ENCODE measurements at regions not wholly inside any gene's neighbourhood (a gene's known extent, or its start where the extent isn't known, plus 50 kb on each side); places are given as distances from the start of the nearest gene placed in this dataset.

DNA sequence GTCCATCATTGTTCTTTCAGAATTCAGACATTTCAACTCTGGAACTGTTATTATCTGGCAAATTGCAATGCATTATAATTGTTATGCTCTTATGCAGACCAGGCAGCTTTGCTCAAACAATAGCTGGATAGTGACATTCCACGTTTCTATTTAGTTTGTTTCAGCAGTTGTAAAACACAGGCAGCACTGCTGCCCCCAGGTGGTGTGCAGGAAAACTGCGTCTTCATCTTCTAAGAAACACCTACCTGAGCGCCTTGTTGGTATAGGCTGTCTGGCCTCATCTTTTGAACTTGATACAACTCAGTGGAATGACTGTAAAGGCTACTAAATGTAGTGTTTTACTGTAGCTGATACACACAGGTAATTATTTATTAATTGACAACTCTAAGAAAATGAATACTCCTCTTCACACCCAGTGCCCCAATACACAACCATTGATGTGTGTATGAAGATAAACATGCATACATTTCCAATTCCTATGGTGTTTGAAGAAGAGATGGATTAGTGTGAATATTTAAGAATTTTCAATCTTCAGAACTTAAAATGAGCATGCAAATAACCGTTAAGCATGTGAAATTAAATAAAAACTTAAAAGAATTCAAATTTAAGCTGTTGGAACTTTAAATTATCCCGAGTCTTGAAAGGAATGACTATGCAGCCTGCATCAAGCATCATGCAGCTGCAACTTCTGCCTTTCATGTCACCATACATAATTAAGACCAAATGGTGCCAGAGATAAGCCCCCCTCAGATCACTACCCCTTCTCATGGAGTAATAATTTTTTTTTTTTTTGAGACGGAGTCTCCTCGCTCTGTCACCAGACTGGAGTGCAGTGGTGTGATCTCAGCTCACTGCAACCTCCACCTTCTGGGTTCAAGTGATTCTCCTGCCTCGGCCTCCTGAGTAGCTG, 85.6 kb downstream of the CD8B2 start:
- DNase-seq (ENCODE audit: low spot score), result peak; percentile 28

- DNase-seq (ENCODE audit: low spot score), result no peak
Observed at GRCh38 chr2:106573773-106574172, 86.6 kb downstream of the CD8B2 start.

GRCh38 chr2:106575955-106576354, 88.8 kb downstream of the CD8B2 start:
- peak; percentile 48 for DNase-seq (ENCODE audit: low spot score)

GRCh38 chr2:106577255-106577651, 90.1 kb downstream of the CD8B2 start:
- no peak for DNase-seq (ENCODE audit: low spot score)

- DNase-seq (ENCODE audit: low spot score), result no peak
Observed at GRCh38 chr2:106579750-106580197, 92.6 kb downstream of the CD8B2 start.

DNA sequence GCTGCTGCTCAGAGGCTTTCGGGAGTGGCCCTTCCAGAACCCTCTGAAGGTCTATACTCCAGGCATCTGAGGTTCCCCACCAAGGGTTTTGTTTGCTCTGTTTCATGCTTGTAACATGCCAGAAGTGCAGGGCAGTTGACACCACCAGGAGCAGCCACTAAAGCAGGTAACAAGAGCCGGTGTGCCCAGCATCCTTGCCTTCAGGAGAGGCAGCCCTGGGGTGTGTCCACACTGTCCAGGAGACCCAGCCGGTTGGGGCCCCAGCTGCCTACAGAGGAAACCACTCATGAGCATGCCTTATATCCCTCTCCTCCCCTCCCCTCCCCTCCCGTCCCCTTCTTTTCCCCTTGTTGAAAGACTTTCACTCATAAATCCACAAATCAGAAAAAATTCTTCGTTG, 93.1 kb downstream of the CD8B2 start:
- DNase-seq (ENCODE audit: low spot score), result no peak

GRCh38 chr2:106581328-106581727, 94.2 kb downstream of the CD8B2 start:
- DNase-seq (ENCODE audit: low spot score), result no peak

- DNase-seq (ENCODE audit: low spot score), result no peak
Observed at GRCh38 chr2:106581755-106582147, 94.6 kb downstream of the CD8B2 start.

DNA sequence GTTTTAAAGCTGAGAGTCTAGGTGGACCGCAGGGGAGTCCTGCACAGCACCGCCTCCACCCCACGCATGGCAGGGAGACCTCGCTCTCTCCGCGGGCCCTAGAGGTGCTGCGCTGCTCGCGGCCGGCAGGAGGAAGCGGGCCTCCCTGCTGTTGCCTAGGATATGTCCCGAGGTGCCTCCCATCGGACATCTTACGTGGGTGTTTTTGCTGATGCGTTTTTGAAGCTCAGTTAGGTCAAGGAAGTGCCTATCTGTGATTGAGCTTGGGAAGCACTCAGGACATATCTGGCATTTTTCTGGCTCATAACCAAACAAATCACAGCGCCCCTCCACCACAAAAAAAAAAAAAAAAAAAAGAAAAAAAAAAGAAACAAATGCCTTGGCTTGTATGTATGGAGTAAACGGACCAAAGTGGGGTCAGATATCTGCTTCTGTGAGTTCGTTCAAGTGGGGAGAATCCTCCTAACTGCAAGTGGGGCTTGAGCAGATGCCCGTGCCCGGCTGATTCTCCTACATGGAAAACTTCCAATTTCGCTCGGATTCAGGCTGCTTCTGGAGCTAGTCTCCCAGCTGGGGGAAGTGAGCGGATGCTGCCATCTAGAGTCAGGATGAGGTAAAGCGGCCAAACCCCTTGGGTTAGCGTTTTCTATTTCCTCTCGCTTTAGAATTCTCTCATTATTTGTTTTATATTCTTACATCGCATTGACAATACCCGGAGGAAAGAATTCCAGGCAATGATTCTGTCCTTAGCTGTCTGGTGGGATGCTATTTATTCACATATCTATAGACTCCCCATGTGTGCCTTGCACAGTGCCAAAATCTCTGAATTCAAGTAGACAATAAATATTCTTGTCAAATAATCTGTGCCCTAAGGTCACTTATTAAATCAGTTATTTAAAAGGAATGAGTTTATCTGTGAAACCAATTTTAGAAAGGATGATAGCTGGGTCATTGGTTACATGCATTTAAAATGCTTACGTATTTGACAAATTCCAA, 95.3 kb downstream of the CD8B2 start:
- peak; percentile 90 for DNase-seq (ENCODE audit: low spot score)

DNA sequence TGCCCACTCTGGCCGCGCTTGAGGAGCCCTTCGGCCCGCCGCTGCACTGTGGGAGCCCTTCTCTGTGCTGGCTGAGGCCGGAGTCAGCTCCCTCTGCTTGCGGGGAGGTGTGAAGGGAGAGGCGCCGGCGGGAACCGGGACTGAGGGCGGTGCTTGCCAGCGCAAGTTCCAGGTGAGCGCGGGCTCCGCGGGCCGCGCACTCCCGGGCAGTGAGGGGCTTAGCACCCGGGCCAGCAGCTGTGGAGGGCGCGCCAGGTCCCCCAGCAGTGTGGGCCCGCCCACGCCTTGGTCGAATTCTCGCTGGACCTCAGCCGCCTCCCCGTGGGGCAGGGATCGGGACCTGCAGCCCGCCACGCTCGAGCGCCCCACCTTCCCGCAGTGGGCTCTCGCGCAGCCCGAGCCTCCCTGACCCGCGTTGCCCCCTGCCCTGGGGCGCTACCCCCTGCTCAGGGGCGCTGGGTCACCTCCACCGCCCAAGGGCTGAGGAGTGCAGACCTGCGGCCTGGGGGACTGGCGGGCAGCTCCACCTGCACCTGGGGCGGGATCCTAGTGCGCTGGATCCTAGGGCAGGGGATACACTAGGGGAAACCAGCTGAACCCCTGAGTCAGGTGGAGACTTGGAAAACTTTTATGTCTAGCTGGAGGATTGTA, 97.3 kb downstream of the CD8B2 start:
- no peak for DNase-seq (ENCODE audit: low spot score)

DNA sequence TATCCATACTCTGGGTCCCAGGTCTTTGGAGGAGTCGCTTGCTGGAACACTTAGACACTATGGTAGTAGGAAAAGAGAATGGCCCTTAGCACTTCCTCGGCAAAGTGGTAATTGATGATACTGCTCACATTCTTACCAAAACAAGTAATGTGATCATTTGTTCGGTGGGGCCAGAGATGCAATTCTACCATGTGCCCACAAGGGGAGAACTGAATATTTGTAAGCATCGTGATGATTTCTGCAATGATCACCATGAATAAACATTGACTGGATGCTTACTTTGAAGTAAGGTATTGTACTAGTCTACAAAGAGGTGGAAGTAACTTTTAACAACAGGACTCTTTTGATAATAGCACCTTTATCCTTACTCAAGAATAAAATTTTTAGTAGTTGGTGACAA, 109.7 kb downstream of the CD8B2 start:
- no peak for DNase-seq (ENCODE audit: low spot score)

GRCh38 chr2:106599540-106599939, 112.4 kb downstream of the CD8B2 start:
- no peak for DNase-seq (ENCODE audit: low spot score)

- no peak for DNase-seq (ENCODE audit: low spot score)
Observed at GRCh38 chr2:106602042-106602441, 114.9 kb downstream of the CD8B2 start.

DNA sequence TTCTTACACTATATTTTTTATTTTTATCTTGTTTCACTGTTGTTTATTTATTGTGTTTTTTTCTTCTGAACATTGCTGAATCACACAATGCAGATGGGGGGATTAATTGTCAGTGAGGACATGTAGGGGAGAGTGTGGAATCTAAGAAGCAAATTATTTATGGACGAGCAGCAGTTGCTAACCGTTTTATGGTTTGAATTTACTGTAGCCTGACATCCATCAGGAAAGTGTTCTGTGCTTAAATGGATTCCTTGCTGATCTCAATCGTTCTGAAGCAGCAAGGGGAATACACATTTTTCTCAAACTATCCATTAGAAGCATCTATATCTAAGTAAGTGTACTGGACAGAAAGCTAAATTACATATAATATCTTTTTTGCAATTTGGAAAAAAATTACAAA, 119.5 kb downstream of the CD8B2 start:
- no peak for DNase-seq (ENCODE audit: low spot score)

- DNase-seq (ENCODE audit: low spot score), result no peak
Observed at GRCh38 chr2:106607371-106607770, 120.2 kb downstream of the CD8B2 start.

GRCh38 chr2:106609780-106610179, 122.6 kb downstream of the CD8B2 start:
- no peak for DNase-seq (ENCODE audit: low spot score)

- no peak for DNase-seq (ENCODE audit: low spot score)
Observed at GRCh38 chr2:106614511-106615291, 127.5 kb downstream of the CD8B2 start.

DNA sequence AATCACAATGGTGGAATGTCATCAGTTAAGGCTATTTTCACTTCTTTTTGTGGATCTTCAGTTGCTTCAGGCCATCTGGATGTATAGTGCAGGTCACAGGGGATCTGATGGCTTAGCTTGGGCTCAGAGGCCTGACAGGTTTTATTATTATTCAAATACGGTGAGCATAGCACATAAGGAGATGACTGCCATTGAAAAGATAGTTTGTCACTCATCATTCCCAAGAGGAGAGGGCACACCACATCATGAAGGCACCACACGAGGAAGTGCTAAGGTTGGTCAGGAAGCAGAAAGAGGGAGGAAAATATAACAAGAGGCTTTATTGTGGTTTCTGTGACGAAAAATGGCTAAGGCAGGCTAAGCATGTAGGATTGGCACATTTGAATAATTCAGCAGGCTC, 131.4 kb downstream of the CD8B2 start:
- no peak for DNase-seq (ENCODE audit: low spot score)

GRCh38 chr2:106623456-106623855, 136.3 kb downstream of the CD8B2 start:
- DNase-seq (ENCODE audit: low spot score), result no peak

DNA sequence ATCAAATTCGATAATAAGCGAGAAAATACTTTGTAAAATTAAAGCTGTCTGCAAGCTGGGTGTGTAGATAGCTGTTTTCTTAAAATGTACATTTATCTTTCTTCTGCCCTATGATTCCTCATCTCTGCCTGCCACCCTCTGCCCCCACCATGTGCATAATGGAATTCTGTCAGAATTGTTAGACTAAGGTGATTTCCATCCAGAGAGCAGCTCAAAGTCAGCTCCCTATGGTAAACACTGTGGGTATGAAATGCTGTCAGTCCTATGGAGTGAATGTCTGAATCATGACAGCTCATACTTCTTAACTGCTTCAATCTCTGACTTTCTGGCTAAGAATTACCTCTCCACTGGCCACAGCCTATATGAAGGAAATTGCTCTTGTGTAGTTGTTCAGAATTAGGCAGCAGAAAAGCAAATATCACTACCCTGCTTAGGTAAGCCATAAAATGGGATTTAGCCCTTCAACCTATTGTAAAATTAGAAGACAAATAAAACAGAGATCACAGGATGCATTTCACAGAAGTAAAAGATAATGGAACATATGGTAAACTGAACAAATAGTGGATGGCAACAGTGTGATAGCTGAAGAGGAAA, 137.7 kb downstream of the CD8B2 start:
- no peak for DNase-seq (ENCODE audit: low spot score)

DNA sequence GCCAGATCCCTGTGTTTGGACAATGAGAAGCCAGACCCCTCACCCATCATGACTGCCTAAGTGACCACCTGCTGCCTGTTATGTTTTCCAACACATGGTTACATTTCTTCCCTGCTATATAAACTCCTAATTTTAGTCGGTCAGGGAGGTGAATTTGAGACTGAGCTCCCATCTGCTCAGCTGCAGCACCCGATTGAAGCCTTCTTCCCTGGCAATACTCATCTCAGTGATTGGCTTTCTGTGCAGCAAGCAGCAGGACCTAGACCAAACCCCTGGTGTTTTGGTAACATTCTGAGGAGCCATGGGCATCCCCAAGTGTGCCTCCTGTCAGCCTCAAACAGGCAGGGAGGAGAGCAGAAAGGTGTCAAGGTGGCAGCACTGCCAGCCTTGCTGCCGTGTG, 141.2 kb downstream of the CD8B2 start:
- DNase-seq (ENCODE audit: low spot score), result no peak
